GM12878 (cell line): ENCODE measurements at regions not wholly inside any gene's neighbourhood (a gene's known extent, or its start where the extent isn't known, plus 50 kb on each side); places are given as distances from the start of the nearest gene placed in this dataset.

Experiments
- ATF7 ChIP-seq: fragments of 450-650 bp; IDR thresholded peaks from 2 replicates; pipeline ENCODE4 v1.6.1; 2016; ENCODE audit warnings: low read depth, mild to moderate bottlenecking
- BHLHE40 ChIP-seq, 2 experiments: fragments of 450-650 bp in 1 of 2; IDR thresholded peaks; 2 replicates each; pipeline ENCODE4 v1.6.1; 2011 to 2017; ENCODE audit warnings: low read depth in 2 of 2, borderline replicate concordance in 1 of 2, improper control_type of control experiment in 1 of 2, low read length in 1 of 2, mild to moderate bottlenecking in 1 of 2
- CHD2 ChIP-seq: IDR thresholded peaks from 2 replicates; pipeline ENCODE4 v1.6.1; 2011; ENCODE audit warnings: low read depth, low read length, improper control_type of control experiment, borderline replicate concordance
- CREB1 ChIP-seq: IDR thresholded peaks from 2 replicates; pipeline ENCODE4 v1.6.1; 2012; ENCODE audit warnings: low read depth, mild to moderate bottlenecking, inconsistent platforms
- ETV6 ChIP-seq, 2 experiments: fragments of 450-650 bp in 1 of 2; IDR thresholded peaks in 1 of 2; conservative IDR thresholded peaks in 1 of 2; 2 replicates each; pipeline ENCODE4 v1.6.1; 2014; ENCODE audit warnings: antibody characterized with exemption in 1 of 2, borderline replicate concordance in 1 of 2, low read depth in 1 of 2, mild to moderate bottlenecking in 1 of 2, moderate library complexity in 1 of 2
- HCFC1 ChIP-seq: fragments of 150-350 bp; IDR thresholded peaks from 2 replicates; pipeline ENCODE4 v1.6.1; 2014; ENCODE audit warnings: low read length
- IKZF2 ChIP-seq, 2 experiments: fragments of 450-650 bp; IDR thresholded peaks; 2 replicates each; pipeline ENCODE4 v1.6.1; 2017; ENCODE audit warnings: mild to moderate bottlenecking in 2 of 2, moderate library complexity in 2 of 2
- JUND ChIP-seq: IDR thresholded peaks from 2 replicates; pipeline ENCODE4 v1.6.1; 2012; ENCODE audit warnings: low read depth, mild to moderate bottlenecking, low read length, improper control_type of control experiment, moderate library complexity
- KLF5 ChIP-seq: fragments of 450-650 bp; IDR thresholded peaks from 2 replicates; pipeline ENCODE4 v1.6.1; 2014; ENCODE audit warnings: mild to moderate bottlenecking; ENCODE audit not compliant: partially characterized antibody
- MTA2 ChIP-seq: fragments of 450-650 bp; IDR thresholded peaks from 2 replicates; pipeline ENCODE4 v1.6.1; 2016; ENCODE audit warnings: low read depth, mild to moderate bottlenecking, moderate library complexity
- MYC ChIP-seq: IDR thresholded peaks from 2 replicates; pipeline ENCODE4 v1.6.1; 2011; ENCODE audit warnings: mild to moderate bottlenecking, low read length, moderate library complexity, inconsistent platforms; ENCODE audit not compliant: insufficient read depth, insufficient replicate concordance, insufficient read length, severe bottlenecking
- NRF1 ChIP-seq: conservative IDR thresholded peaks from 2 replicates; pipeline ENCODE4 v1.6.1; 2011; ENCODE audit warnings: mild to moderate bottlenecking, low read depth, low read length, improper control_type of control experiment
- RAD21 ChIP-seq: IDR thresholded peaks from 2 replicates; pipeline ENCODE4 v1.6.1; 2011; ENCODE audit warnings: mild to moderate bottlenecking, low read depth, low read length, moderate library complexity; ENCODE audit not compliant: insufficient read depth
- RB1 ChIP-seq: fragments of 450-650 bp; formaldehyde crosslinking; IDR thresholded peaks from 2 replicates; pipeline ENCODE4 v1.6.1; 2017; ENCODE audit warnings: mild to moderate bottlenecking, borderline replicate concordance
- RFX5 ChIP-seq: IDR thresholded peaks from 2 replicates; pipeline ENCODE4 v1.6.1; 2011; ENCODE audit warnings: low read depth, low read length, improper control_type of control experiment
- SIN3A ChIP-seq: IDR thresholded peaks from 2 replicates; pipeline ENCODE4 v1.6.1; 2012; ENCODE audit warnings: low read depth, low read length, improper control_type of control experiment
- SIX5 ChIP-seq: IDR thresholded peaks from 2 replicates; pipeline ENCODE4 v1.6.1; 2011; ENCODE audit warnings: mild to moderate bottlenecking, low read depth, low read length, moderate library complexity; ENCODE audit not compliant: severe bottlenecking
- SREBF1 ChIP-seq: IDR thresholded peaks from 2 replicates; pipeline ENCODE4 v1.6.1; 2012; ENCODE audit warnings: mild to moderate bottlenecking, low read length
- SRF ChIP-seq, 2 experiments: IDR thresholded peaks; 2 replicates each; pipeline ENCODE4 v1.6.1; 2011; ENCODE audit warnings: low read depth in 2 of 2, low read length in 2 of 2, mild to moderate bottlenecking in 1 of 2, moderate library complexity in 1 of 2
- TCF3 ChIP-seq: IDR thresholded peaks from 2 replicates; pipeline ENCODE4 v1.6.1; 2012; ENCODE audit warnings: low read depth, mild to moderate bottlenecking, low read length, borderline replicate concordance; ENCODE audit not compliant: insufficient read depth
- WRNIP1 ChIP-seq: IDR thresholded peaks from 2 replicates; pipeline ENCODE4 v1.6.1; 2011; ENCODE audit warnings: low read depth, low read length, improper control_type of control experiment, borderline replicate concordance
- TF ChIP-seq, protein P1 (sequence below): IDR thresholded peaks from 2 replicates; pipeline ENCODE4 v1.6.1; 2012; ENCODE audit warnings: low read length, inconsistent platforms
- TF ChIP-seq, protein P2 (sequence below): IDR thresholded peaks from 2 replicates; pipeline ENCODE4 v1.6.1; 2012; ENCODE audit warnings: improper control_type of control experiment, low read depth, low read length; ENCODE audit not compliant: insufficient replicate concordance
- TF ChIP-seq, protein P3 (sequence below): fragments of 450-650 bp; IDR thresholded peaks from 2 replicates; pipeline ENCODE4 v1.6.1; 2016; ENCODE audit warnings: mild to moderate bottlenecking

DNA sequence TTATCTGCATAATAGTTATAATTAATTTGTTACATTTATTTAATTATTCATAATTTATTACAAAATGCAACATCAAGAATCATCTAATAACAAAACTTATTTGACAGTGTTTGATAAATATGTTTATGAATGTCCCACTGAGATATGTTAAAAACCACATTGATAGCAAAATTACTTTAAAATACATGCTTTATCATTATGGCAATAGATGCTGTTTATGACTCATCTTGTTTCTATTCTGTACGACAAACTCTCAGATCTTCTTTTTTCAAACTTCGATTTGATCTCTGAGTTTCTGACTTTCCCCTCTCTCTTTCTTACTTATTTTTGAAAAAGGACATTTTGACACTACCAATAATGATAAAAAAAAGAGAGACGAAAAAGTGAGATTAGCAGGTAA is 56.8 kb upstream of the LRRK2 start (continued):
- TF ChIP-seq MYC (no peak), ETV6 (conservative IDR thresholded peaks at IDR 0.05 in 1 of 2, IDR thresholded peaks at IDR 0.05 in 1 of 2; ENCODE audit: borderline replicate concordance in 1 of 2, low read depth in 1 of 2) (no peak), TCF3 (no peak), SRF (IDR thresholded peaks at IDR 0.05; ENCODE audit: low read depth in 2 of 2, low read length in 2 of 2) (no peak), NRF1 (no peak), SIN3A (no peak), SIX5 (no peak), SREBF1 (0 out of 2 replicates have a peak, but pooled peaks have one; percentile 36), WRNIP1 (no peak), HCFC1 (no peak), JUND (0 out of 2 replicates have a peak, but pooled peaks have one; percentile 40), RFX5 (no peak), CHD2 (no peak), BHLHE40 (IDR thresholded peaks at IDR 0.05; ENCODE audit: borderline replicate concordance in 1 of 2, low read depth in 2 of 2, low read length in 1 of 2) (peak in 1 of 2 experiments; percentile 16; a peak in 1 of 4 replicates), KLF5 (no peak), CREB1 (no peak), IKZF2 (IDR thresholded peaks at IDR 0.05) (peak in 1 of 2 experiments; percentile 48; a peak in 1 of 4 replicates), RAD21 (no peak), RB1 (no peak), MTA2 (peak; percentile 91), ATF7 (peak; percentile 87)
- TF ChIP-seq, protein P1, sequence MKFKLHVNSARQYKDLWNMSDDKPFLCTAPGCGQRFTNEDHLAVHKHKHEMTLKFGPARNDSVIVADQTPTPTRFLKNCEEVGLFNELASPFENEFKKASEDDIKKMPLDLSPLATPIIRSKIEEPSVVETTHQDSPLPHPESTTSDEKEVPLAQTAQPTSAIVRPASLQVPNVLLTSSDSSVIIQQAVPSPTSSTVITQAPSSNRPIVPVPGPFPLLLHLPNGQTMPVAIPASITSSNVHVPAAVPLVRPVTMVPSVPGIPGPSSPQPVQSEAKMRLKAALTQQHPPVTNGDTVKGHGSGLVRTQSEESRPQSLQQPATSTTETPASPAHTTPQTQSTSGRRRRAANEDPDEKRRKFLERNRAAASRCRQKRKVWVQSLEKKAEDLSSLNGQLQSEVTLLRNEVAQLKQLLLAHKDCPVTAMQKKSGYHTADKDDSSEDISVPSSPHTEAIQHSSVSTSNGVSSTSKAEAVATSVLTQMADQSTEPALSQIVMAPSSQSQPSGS = peak; percentile 75
- TF ChIP-seq, protein P2, sequence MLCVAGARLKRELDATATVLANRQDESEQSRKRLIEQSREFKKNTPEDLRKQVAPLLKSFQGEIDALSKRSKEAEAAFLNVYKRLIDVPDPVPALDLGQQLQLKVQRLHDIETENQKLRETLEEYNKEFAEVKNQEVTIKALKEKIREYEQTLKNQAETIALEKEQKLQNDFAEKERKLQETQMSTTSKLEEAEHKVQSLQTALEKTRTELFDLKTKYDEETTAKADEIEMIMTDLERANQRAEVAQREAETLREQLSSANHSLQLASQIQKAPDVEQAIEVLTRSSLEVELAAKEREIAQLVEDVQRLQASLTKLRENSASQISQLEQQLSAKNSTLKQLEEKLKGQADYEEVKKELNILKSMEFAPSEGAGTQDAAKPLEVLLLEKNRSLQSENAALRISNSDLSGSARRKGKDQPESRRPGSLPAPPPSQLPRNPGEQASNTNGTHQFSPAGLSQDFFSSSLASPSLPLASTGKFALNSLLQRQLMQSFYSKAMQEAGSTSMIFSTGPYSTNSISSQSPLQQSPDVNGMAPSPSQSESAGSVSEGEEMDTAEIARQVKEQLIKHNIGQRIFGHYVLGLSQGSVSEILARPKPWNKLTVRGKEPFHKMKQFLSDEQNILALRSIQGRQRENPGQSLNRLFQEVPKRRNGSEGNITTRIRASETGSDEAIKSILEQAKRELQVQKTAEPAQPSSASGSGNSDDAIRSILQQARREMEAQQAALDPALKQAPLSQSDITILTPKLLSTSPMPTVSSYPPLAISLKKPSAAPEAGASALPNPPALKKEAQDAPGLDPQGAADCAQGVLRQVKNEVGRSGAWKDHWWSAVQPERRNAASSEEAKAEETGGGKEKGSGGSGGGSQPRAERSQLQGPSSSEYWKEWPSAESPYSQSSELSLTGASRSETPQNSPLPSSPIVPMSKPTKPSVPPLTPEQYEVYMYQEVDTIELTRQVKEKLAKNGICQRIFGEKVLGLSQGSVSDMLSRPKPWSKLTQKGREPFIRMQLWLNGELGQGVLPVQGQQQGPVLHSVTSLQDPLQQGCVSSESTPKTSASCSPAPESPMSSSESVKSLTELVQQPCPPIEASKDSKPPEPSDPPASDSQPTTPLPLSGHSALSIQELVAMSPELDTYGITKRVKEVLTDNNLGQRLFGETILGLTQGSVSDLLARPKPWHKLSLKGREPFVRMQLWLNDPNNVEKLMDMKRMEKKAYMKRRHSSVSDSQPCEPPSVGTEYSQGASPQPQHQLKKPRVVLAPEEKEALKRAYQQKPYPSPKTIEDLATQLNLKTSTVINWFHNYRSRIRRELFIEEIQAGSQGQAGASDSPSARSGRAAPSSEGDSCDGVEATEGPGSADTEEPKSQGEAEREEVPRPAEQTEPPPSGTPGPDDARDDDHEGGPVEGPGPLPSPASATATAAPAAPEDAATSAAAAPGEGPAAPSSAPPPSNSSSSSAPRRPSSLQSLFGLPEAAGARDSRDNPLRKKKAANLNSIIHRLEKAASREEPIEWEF = peak; percentile 74
- TF ChIP-seq, protein P3, sequence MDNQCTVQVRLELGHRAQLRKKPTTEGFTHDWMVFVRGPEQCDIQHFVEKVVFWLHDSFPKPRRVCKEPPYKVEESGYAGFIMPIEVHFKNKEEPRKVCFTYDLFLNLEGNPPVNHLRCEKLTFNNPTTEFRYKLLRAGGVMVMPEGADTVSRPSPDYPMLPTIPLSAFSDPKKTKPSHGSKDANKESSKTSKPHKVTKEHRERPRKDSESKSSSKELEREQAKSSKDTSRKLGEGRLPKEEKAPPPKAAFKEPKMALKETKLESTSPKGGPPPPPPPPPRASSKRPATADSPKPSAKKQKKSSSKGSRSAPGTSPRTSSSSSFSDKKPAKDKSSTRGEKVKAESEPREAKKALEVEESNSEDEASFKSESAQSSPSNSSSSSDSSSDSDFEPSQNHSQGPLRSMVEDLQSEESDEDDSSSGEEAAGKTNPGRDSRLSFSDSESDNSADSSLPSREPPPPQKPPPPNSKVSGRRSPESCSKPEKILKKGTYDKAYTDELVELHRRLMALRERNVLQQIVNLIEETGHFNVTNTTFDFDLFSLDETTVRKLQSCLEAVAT = no peak
